ENCODE measurements at regions not wholly inside any gene's neighbourhood (a gene's known extent, or its start where the extent isn't known, plus 50 kb on each side); places are given as distances from the start of the nearest gene placed in this dataset.
"Not testable (repeated sequence)": the region's sequence is repeated elsewhere in the genome, so short reads cannot be mapped to it uniquely, and the experiment has no call there.

DNA sequence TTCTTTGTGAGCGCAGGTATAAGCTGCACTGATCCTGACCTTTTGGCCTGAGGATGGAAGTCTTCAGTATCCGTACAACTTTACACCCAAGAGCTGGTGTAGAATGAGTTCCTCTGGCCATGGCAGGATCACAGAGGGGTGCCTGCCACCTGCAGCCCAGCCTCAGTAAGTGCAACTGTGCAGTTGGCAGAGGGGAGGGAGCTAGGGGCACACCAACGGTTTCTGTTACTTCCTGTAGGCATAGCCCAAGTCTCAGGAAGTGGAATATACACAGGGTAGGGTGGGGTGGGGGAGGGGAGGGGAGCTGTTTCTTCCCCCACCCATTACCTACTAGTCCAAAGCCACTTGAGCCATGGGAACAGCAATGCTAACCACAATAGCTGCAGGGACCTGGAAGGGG, 85.4 kb upstream of the GBA3 start:
- TF ChIP-seq JUND (IDR thresholded peaks at IDR 0.05; ENCODE audit: low read depth), result no peak
- in situ Hi-C loops (cut with HindIII; ENCODE audit: low pct_unique_long_range_greater_than_20kb, low sequenced_read_pairs), result no loop called here
- peak; percentile 23 to 59 for DNase-seq (ENCODE audit: low read depth in 1 of 2, low spot score in 1 of 2)

- DNase-seq (ENCODE audit: low read depth in 1 of 2, low spot score in 1 of 2); in situ Hi-C loops (cut with HindIII; ENCODE audit: low pct_unique_long_range_greater_than_20kb, low sequenced_read_pairs): not testable (repeated sequence)
These were observed 82.7 kb upstream of the GBA3 start for GRCh38 chr4:22609951-22610525.

GRCh38 chr4:22614114-22614513, 78.6 kb upstream of the GBA3 start:
- TF ChIP-seq JUND (IDR thresholded peaks at IDR 0.05; ENCODE audit: low read depth), result no peak
- in situ Hi-C loops (cut with HindIII; ENCODE audit: low pct_unique_long_range_greater_than_20kb, low sequenced_read_pairs), result no loop called here
- DNase-seq (ENCODE audit: low read depth in 1 of 2, low spot score in 1 of 2), result no peak

- in situ Hi-C loops (cut with HindIII; ENCODE audit: low pct_unique_long_range_greater_than_20kb, low sequenced_read_pairs), result no loop called here
- no peak for DNase-seq (ENCODE audit: low read depth in 1 of 2, low spot score in 1 of 2)
- TF ChIP-seq JUND (IDR thresholded peaks at IDR 0.05; ENCODE audit: low read depth), result no peak
These were observed 76.2 kb upstream of the GBA3 start for GRCh38 chr4:22616516-22616915.

- DNase-seq (ENCODE audit: low read depth in 1 of 2, low spot score in 1 of 2); in situ Hi-C loops (cut with HindIII; ENCODE audit: low pct_unique_long_range_greater_than_20kb, low sequenced_read_pairs): not testable (repeated sequence)
These were observed 72.6 kb upstream of the GBA3 start for GRCh38 chr4:22620144-22620543.

DNA sequence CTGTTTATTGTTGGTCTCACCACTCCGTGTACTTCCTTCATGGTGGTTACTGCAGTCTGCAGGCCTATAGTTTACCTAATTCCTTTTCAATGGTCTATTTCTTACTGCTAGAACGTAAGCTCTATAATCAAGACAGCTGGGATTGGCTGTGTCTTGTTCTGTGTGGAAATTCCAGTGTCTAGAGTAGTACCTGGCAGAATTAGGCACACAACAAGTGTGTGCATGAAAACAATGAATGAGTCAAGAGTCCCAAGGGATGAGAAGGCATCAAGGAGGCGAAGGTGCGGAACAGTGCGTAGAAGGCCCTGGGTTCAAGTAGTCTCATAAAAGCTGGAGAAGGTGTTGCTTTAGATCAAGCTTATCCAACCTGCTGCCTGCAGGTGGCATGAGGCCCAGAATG, 70.8 kb upstream of the GBA3 start:
- in situ Hi-C loops (cut with HindIII; ENCODE audit: low pct_unique_long_range_greater_than_20kb, low sequenced_read_pairs); DNase-seq (ENCODE audit: low read depth in 1 of 2, low spot score in 1 of 2): not testable (repeated sequence)

DNA sequence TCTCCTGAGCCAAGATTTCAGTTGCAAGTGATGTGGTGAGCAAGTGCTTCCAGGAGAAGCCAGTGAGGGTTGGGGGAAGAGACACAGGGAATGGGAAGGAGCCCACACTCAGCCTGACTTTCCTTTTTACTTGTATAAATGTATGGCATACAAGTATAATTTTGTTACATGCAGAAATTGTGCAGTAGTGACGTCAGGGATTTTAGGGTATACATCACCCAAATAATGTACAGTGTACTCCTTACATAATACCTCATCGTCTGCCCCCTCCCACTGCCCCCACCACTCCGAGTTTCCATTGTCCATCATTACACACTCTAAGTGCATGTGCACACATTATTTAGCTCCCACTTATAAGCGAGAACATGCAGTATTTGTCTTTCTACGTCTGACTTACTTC, 68.7 kb upstream of the GBA3 start:
- DNase-seq (ENCODE audit: low read depth in 1 of 2, low spot score in 1 of 2); in situ Hi-C loops (cut with HindIII; ENCODE audit: low pct_unique_long_range_greater_than_20kb, low sequenced_read_pairs): not testable (repeated sequence)

DNA sequence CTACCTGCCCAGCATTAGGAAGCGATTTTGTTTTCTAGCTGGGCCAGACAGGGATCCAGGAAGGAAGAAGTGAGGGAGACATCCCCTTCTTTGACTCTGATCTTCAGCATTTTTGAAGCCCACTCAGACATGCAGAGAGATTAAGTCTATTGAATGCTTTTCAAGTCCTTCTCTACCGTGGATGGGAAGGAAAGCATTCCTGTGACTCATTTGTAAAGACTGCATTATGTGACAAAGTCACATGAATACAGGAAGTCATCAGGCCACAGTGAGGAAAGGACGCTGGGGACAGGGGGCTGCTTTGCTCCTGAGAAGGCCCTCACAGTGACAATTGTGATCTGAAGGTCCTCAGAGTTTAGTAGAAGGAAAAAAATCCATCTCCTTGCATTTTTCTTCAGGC, 67.4 kb upstream of the GBA3 start:
- in situ Hi-C loops (cut with HindIII; ENCODE audit: low pct_unique_long_range_greater_than_20kb, low sequenced_read_pairs), result no loop called here
- DNase-seq (ENCODE audit: low read depth in 1 of 2, low spot score in 1 of 2), result no peak
- TF ChIP-seq JUND (IDR thresholded peaks at IDR 0.05; ENCODE audit: low read depth), result no peak

DNA sequence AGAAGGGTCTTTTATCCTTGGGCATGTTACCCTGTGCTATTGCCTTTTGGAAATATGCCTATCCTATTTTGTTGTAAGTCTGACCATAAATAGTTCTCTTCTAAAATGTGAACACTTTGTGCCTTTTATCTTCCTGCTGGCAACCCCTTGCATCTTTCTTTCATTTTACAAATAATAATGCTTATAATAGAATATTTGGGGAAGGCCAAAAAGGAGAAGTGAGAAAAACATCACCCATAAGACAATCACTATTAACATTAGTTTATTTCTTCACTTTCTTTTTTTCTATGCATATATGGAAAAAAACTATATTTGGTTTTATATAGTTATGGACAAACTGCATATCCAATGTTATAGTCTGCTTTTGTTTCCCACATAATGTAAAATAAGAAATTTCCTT, 64.9 kb upstream of the GBA3 start:
- DNase-seq (ENCODE audit: low read depth in 1 of 2, low spot score in 1 of 2); in situ Hi-C loops (cut with HindIII; ENCODE audit: low pct_unique_long_range_greater_than_20kb, low sequenced_read_pairs): not testable (repeated sequence)

- in situ Hi-C loops (cut with HindIII; ENCODE audit: low pct_unique_long_range_greater_than_20kb, low sequenced_read_pairs); DNase-seq (ENCODE audit: low read depth in 1 of 2, low spot score in 1 of 2): not testable (repeated sequence)
These were observed 62.4 kb upstream of the GBA3 start for GRCh38 chr4:22630161-22630975.

DNA sequence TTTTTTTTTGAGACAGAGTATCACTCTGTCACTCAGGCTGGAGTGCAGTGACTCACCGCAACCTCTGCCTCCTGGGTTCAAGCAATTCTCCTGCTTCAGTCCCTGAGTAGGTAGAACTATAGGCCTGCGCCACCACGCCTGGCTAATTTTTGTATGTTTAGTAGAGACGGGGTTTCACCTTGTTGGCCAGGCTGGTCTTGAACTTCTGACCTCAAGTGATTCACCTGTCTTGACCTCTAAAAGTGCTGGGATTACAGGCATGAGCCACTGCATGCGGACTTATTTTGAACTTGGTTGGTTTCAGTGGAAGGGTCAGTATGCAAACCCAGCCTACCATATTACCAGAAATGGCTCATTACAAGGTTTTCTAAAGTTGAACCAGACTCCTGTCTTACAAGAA, 61.6 kb upstream of the GBA3 start:
- in situ Hi-C loops (cut with HindIII; ENCODE audit: low pct_unique_long_range_greater_than_20kb, low sequenced_read_pairs); DNase-seq (ENCODE audit: low read depth in 1 of 2, low spot score in 1 of 2): not testable (repeated sequence)

DNA sequence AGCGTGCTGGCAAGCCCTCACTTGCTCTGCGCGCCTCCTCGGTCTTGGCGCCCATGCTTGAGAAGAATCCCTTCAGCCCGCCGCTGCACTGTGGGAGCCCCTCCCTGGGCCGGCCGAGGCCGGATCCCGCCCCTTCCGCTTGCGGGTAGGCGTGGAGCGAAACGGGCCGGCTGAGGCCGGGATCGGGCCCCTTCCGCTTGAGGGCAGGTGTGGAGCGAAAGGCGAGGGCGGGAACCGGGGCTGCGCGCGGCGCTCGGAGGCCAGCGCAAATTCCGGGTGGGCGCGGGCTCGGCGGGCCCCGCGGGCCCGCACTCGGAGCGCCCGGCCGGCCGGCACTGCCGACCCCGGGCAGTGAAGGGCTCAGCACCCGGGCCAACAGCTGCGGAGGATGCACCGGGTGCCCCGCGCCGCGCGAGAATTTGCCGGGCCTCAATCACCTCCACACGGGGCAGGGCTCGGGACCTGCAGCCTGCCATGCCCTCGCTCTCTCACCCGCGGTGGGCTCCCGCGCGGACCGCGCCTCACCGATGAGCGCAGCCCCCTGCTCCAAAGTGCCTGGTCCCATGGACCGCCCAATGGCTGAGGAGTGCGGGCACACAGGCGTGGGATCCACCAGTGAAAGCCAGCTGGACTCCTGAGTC, 58.1 kb upstream of the GBA3 start:
- no peak for DNase-seq (ENCODE audit: low read depth in 1 of 2, low spot score in 1 of 2)
- TF ChIP-seq JUND (IDR thresholded peaks at IDR 0.05; ENCODE audit: low read depth), result no peak
- in situ Hi-C loops (cut with HindIII; ENCODE audit: low pct_unique_long_range_greater_than_20kb, low sequenced_read_pairs), result no loop called here

DNA sequence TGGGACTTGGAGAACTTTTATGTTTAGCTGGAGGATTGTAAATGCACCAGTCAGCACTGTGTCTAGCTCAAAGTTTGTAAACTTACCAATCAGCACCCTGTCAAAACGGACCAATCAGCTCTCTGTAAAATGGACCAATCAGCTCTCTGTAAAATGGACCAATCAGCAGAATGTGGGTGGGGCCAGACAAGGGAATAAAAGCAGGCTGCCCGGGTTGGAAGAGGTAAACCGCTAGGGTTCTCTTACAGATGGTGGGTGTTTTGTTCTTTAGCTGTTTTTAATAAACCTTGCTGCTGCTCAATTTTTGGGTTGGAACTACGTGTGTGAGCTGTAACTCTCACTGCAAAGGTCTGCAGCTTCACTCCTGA, 57.6 kb upstream of the GBA3 start:
- in situ Hi-C loops (cut with HindIII; ENCODE audit: low pct_unique_long_range_greater_than_20kb, low sequenced_read_pairs), result not testable (repeated sequence)

DNA sequence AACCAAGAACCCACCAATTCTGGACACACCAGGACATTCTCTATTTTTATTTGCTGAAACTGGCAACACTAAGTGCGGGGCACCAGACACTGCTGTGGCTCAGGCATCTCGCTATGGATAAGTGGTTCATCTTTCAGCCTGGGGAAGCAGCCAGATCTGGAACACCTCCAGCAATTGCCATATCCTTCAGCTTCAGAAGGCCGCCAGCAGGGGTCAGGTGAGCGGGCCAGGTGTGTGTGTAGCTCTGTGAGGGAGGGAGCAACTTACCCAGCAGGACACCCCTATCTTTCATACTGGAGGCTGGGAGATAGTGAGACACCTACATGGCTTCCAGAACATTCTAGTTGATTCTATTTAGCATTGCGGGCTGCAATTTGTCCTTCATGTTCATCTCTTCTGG, 57.0 kb upstream of the GBA3 start:
- no peak for TF ChIP-seq JUND (IDR thresholded peaks at IDR 0.05; ENCODE audit: low read depth)
- peak in 1 of 2 experiments; percentile 5 for DNase-seq (ENCODE audit: low read depth in 1 of 2, low spot score in 1 of 2)
- in situ Hi-C loops (cut with HindIII; ENCODE audit: low pct_unique_long_range_greater_than_20kb, low sequenced_read_pairs), result no loop called here

More for the DNA sequence above, 57.6 kb upstream of the GBA3 start:
- not testable (repeated sequence) for DNase-seq (ENCODE audit: low read depth in 1 of 2, low spot score in 1 of 2)
